ENCODE measurements at regions not wholly inside any gene's neighbourhood (a gene's known extent, or its start where the extent isn't known, plus 50 kb on each side); places are given as distances from the start of the nearest gene placed in this dataset.

- H3K27me3 ChIP-seq = no peaks in the 10 kb centered on the region
- 88 to 91% methylated on average over 3 of the region's 3 CpGs for WGBS, 2 donors
- H3K27ac ChIP-seq = no peak overlapping the region
- no peak for TF ChIP-seq CTCF (IDR thresholded peaks at IDR 0.05)
- no peak for TF ChIP-seq POLR2A (IDR thresholded peaks at IDR 0.05)
- intact Hi-C loops (cut with DNase I) = no loop called here
- no peaks in the 10 kb centered on the region for H3K36me3 ChIP-seq
- H3K9me3 ChIP-seq = no peaks in the 10 kb centered on the region
- no peak for DNase-seq
- H3K4me1 ChIP-seq = no peaks in the 10 kb centered on the region
- H3K4me3 ChIP-seq (replicated peaks in 1 of 3) = no peak overlapping the region
Measured at GRCh38 chr3:116873142-116873541, 163.6 kb downstream of the TUSC7 start.

- TF ChIP-seq CTCF (IDR thresholded peaks at IDR 0.05) (no peak), POLR2A (IDR thresholded peaks at IDR 0.05) (no peak)
- Histone ChIP-seq H3K27me3 (no peaks in the 10 kb centered on the region), H3K36me3 (no peaks in the 10 kb centered on the region), H3K9me3 (no peaks in the 10 kb centered on the region), H3K4me1 (no peaks in the 10 kb centered on the region), H3K27ac (no peak overlapping the region), H3K4me3 (replicated peaks in 1 of 3) (no peak overlapping the region)
- DNase-seq = no peak
- intact Hi-C loops (cut with DNase I) = no loop called here
- WGBS, 2 donors = 94 to 97% methylated on average over 3 of the region's 3 CpGs
Measured at GRCh38 chr3:116877968-116878367, 168.4 kb downstream of the TUSC7 start.

- no peaks in the 10 kb centered on the region for H3K4me1 ChIP-seq
- DNase-seq = no peak
- no peak overlapping the region for H3K27ac ChIP-seq
- H3K27me3 ChIP-seq = no peaks in the 10 kb centered on the region
- H3K4me3 ChIP-seq (replicated peaks in 1 of 3) = no peak overlapping the region
- intact Hi-C loops (cut with DNase I) = no loop called here
- H3K9me3 ChIP-seq = no peaks in the 10 kb centered on the region
- no peaks in the 10 kb centered on the region for H3K36me3 ChIP-seq
- no peak for TF ChIP-seq POLR2A (IDR thresholded peaks at IDR 0.05)
- no peak for TF ChIP-seq CTCF (IDR thresholded peaks at IDR 0.05)
- WGBS, 2 donors = 54 to 63% methylated on average over 4 of the region's 4 CpGs
Measured at GRCh38 chr3:116886202-116886893, 176.8 kb downstream of the TUSC7 start.

GRCh38 chr3:116896116-116896515 is 186.5 kb downstream of the TUSC7 start:
- TF ChIP-seq POLR2A (IDR thresholded peaks at IDR 0.05) (no peak), CTCF (IDR thresholded peaks at IDR 0.05) (no peak)
- Histone ChIP-seq H3K27ac (no peak overlapping the region), H3K4me1 (no peaks in the 10 kb centered on the region), H3K4me3 (replicated peaks in 1 of 3) (no peak overlapping the region), H3K9me3 (no peaks in the 10 kb centered on the region), H3K36me3 (no peaks in the 10 kb centered on the region), H3K27me3 (no peaks in the 10 kb centered on the region)
- no peak for DNase-seq
- WGBS, 2 donors = 86 to 97% methylated on average over 2 of the region's 2 CpGs
- intact Hi-C loops (cut with DNase I) = no loop called here

- H3K4me3 ChIP-seq (replicated peaks in 1 of 3) = no peak overlapping the region
- WGBS, 2 donors = 87 to 88% methylated on average over 3 of the region's 3 CpGs
- intact Hi-C loops (cut with DNase I) = no loop called here
Measured at GRCh38 chr3:116897382-116897781, 187.8 kb downstream of the TUSC7 start.

More at GRCh38 chr3:116897382-116897781, 187.8 kb downstream of the TUSC7 start:
- Histone ChIP-seq H3K27ac (no peak overlapping the region), H3K27me3 (no peaks in the 10 kb centered on the region), H3K36me3 (no peaks in the 10 kb centered on the region), H3K4me1 (no peaks in the 10 kb centered on the region), H3K9me3 (no peaks in the 10 kb centered on the region)
- no peak for TF ChIP-seq POLR2A (IDR thresholded peaks at IDR 0.05)
- TF ChIP-seq CTCF (IDR thresholded peaks at IDR 0.05) = no peak
- DNase-seq = no peak

Data from thyroid gland (tissue), 4 donors.